Activated CD8-positive, alpha-beta T cell treated with anti-CD3 and anti-CD28 coated beads, Interleukin-2, amount 10 ng/mL, durations not matched to agents 7 days and 5 days (primary cell): ENCODE measurements at regions not wholly inside any gene's neighbourhood (a gene's known extent, or its start where the extent isn't known, plus 50 kb on each side); places are given as distances from the start of the nearest gene placed in this dataset.
"Not testable (repeated sequence)": the region's sequence is repeated elsewhere in the genome, so short reads cannot be mapped to it uniquely, and the experiment has no call there.

Experiments
- ATAC-seq: fragments of 150-1000 bp; cut with Tn5 transposase; one replicate; pipeline ENCODE4 v1.10.0; 2021; ENCODE audit warnings: moderate library complexity
- CTCF ChIA-PET: fragments of 350-600 bp; sonication (Branson Sonifier 250); formaldehyde crosslinking; loops from one replicate; lab custom pipeline; 2021; ENCODE audit warnings: antibody characterized with exemption; lab: Charles Lee
- POLR2A ChIA-PET: fragments of 350-600 bp; sonication (Branson Sonifier 250); formaldehyde crosslinking; loops from one replicate; lab custom pipeline; 2021; ENCODE audit warnings: antibody characterized with exemption; lab: Charles Lee
- DNase-seq: peaks from one replicate; pipeline ENCODE4 v3.0.0-alpha.2; 2020
- H3K27ac Mint-ChIP-seq: one replicate; pipeline ENCODE4 v1.8.0; 2021; ENCODE audit warnings: mild to moderate bottlenecking, mixed read lengths
- H3K27me3 Mint-ChIP-seq: one replicate; pipeline ENCODE4 v1.8.0; 2021; ENCODE audit warnings: low read depth, mixed read lengths
- H3K36me3 Mint-ChIP-seq: one replicate; pipeline ENCODE4 v1.8.0; 2021; ENCODE audit warnings: low read depth, mixed read lengths
- H3K4me1 Mint-ChIP-seq: one replicate; pipeline ENCODE4 v1.8.0; 2021; ENCODE audit warnings: low read depth, mixed read lengths
- H3K4me3 Mint-ChIP-seq: one replicate; pipeline ENCODE4 v1.8.0; 2021; ENCODE audit warnings: mild to moderate bottlenecking, mixed read lengths
- H3K9me3 Mint-ChIP-seq: one replicate; pipeline ENCODE4 v1.8.0; 2022; ENCODE audit warnings: mixed read lengths; ENCODE audit not compliant: insufficient read depth

GRCh38 chr6:57708061-57708460 lies 390.6 kb downstream of the PRIM2 start:
- CTCF ChIA-PET, H3K4me3 Mint-ChIP-seq, H3K4me1 Mint-ChIP-seq, POLR2A ChIA-PET, H3K36me3 Mint-ChIP-seq, ATAC-seq, H3K27ac Mint-ChIP-seq, H3K27me3 Mint-ChIP-seq, H3K9me3 Mint-ChIP-seq, DNase-seq: not testable (repeated sequence)

- DNase-seq, POLR2A ChIA-PET, H3K9me3 Mint-ChIP-seq, H3K4me3 Mint-ChIP-seq, CTCF ChIA-PET, ATAC-seq, H3K4me1 Mint-ChIP-seq, H3K36me3 Mint-ChIP-seq, H3K27ac Mint-ChIP-seq, H3K27me3 Mint-ChIP-seq: not testable (repeated sequence)
Measured at GRCh38 chr6:57722546-57722945, 405.1 kb downstream of the PRIM2 start.

- DNase-seq, H3K27me3 Mint-ChIP-seq, CTCF ChIA-PET, POLR2A ChIA-PET, H3K9me3 Mint-ChIP-seq, H3K36me3 Mint-ChIP-seq, H3K4me1 Mint-ChIP-seq, ATAC-seq, H3K27ac Mint-ChIP-seq, H3K4me3 Mint-ChIP-seq: not testable (repeated sequence)
Measured at GRCh38 chr6:57723815-57724401, 406.5 kb downstream of the PRIM2 start.

- H3K36me3 Mint-ChIP-seq, H3K27ac Mint-ChIP-seq, H3K27me3 Mint-ChIP-seq, H3K4me1 Mint-ChIP-seq, ATAC-seq, DNase-seq, H3K4me3 Mint-ChIP-seq, H3K9me3 Mint-ChIP-seq, POLR2A ChIA-PET, CTCF ChIA-PET: not testable (repeated sequence)
Measured at GRCh38 chr6:57729407-57729806, 412.0 kb downstream of the PRIM2 start.

- H3K4me1 Mint-ChIP-seq, POLR2A ChIA-PET, ATAC-seq, H3K36me3 Mint-ChIP-seq, DNase-seq, H3K9me3 Mint-ChIP-seq, CTCF ChIA-PET, H3K4me3 Mint-ChIP-seq, H3K27ac Mint-ChIP-seq, H3K27me3 Mint-ChIP-seq: not testable (repeated sequence)
Measured at GRCh38 chr6:57730726-57731125, 413.3 kb downstream of the PRIM2 start.

GRCh38 chr6:57747716-57748115 lies 430.3 kb downstream of the PRIM2 start:
- DNase-seq, H3K4me3 Mint-ChIP-seq, H3K36me3 Mint-ChIP-seq, CTCF ChIA-PET, H3K4me1 Mint-ChIP-seq, H3K9me3 Mint-ChIP-seq, POLR2A ChIA-PET, ATAC-seq, H3K27ac Mint-ChIP-seq, H3K27me3 Mint-ChIP-seq: not testable (repeated sequence)

- H3K9me3 Mint-ChIP-seq, H3K27ac Mint-ChIP-seq, POLR2A ChIA-PET, H3K36me3 Mint-ChIP-seq, CTCF ChIA-PET, DNase-seq, H3K4me1 Mint-ChIP-seq, ATAC-seq, H3K27me3 Mint-ChIP-seq, H3K4me3 Mint-ChIP-seq: not testable (repeated sequence)
Measured at GRCh38 chr6:57759850-57760249, 442.4 kb downstream of the PRIM2 start.

- H3K4me1 Mint-ChIP-seq = peaks cover 11% of the 10 kb centered on the region
- ATAC-seq, DNase-seq, H3K27ac Mint-ChIP-seq, CTCF ChIA-PET, H3K36me3 Mint-ChIP-seq, H3K4me3 Mint-ChIP-seq, POLR2A ChIA-PET, H3K9me3 Mint-ChIP-seq: not testable (repeated sequence)
- peaks cover 26% of the 10 kb centered on the region for H3K27me3 Mint-ChIP-seq
Measured at GRCh38 chr6:57792720-57793397, 475.4 kb downstream of the PRIM2 start.

GRCh38 chr6:57793398-57793762 lies 475.9 kb downstream of the PRIM2 start:
- H3K9me3 Mint-ChIP-seq, H3K27ac Mint-ChIP-seq, DNase-seq, H3K4me3 Mint-ChIP-seq, H3K36me3 Mint-ChIP-seq, POLR2A ChIA-PET, ATAC-seq, CTCF ChIA-PET: not testable (repeated sequence)
- H3K27me3 Mint-ChIP-seq = peaks cover 26% of the 10 kb centered on the region
- peaks cover 11% of the 10 kb centered on the region for H3K4me1 Mint-ChIP-seq

GRCh38 chr6:57799703-57800479 lies 482.5 kb downstream of the PRIM2 start:
- DNase-seq, ATAC-seq, POLR2A ChIA-PET, CTCF ChIA-PET, H3K4me1 Mint-ChIP-seq, H3K9me3 Mint-ChIP-seq: not testable (repeated sequence)
- H3K27ac Mint-ChIP-seq = peak overlapping the region; percentile 68
- H3K36me3 Mint-ChIP-seq = peaks cover 10% of the 10 kb centered on the region
- peaks cover 20% of the 10 kb centered on the region for H3K27me3 Mint-ChIP-seq
- peak overlapping the region; percentile 53 for H3K4me3 Mint-ChIP-seq

GRCh38 chr6:57808581-57808980 lies 491.2 kb downstream of the PRIM2 start:
- CTCF ChIA-PET, ATAC-seq, POLR2A ChIA-PET, H3K9me3 Mint-ChIP-seq, H3K36me3 Mint-ChIP-seq, DNase-seq, H3K4me3 Mint-ChIP-seq, H3K27ac Mint-ChIP-seq, H3K4me1 Mint-ChIP-seq: not testable (repeated sequence)
- H3K27me3 Mint-ChIP-seq = peaks cover 34% of the 10 kb centered on the region

GRCh38 chr6:57809454-57809853 lies 492.0 kb downstream of the PRIM2 start:
- H3K36me3 Mint-ChIP-seq, H3K4me3 Mint-ChIP-seq, CTCF ChIA-PET, H3K9me3 Mint-ChIP-seq, ATAC-seq, H3K27ac Mint-ChIP-seq, POLR2A ChIA-PET, DNase-seq, H3K4me1 Mint-ChIP-seq: not testable (repeated sequence)
- H3K27me3 Mint-ChIP-seq = peaks cover 37% of the 10 kb centered on the region
